Neural progenitor cell (in vitro differentiated cells): ENCODE measurements at regions not wholly inside any gene's neighbourhood (a gene's known extent, or its start where the extent isn't known, plus 50 kb on each side); places are given as distances from the start of the nearest gene placed in this dataset.

Experiments used
- DNase-seq: peaks from one replicate; pipeline ENCODE4 v3.0.0-alpha.2; 2016; ENCODE audit warnings: low spot score
- H2AFZ ChIP-seq: fragments of 200-600 bp; sonication (generic); replicated peaks from 2 replicates; pipeline ENCODE4 v1.6.1; 2016; ENCODE audit warnings: antibody characterized with exemption
- H3F3A ChIP-seq: fragments of 200-600 bp; sonication (generic); 2 replicates; pipeline ENCODE4 v1.6.1; 2016; ENCODE audit warnings: antibody characterized with exemption, low read depth
- H3K27ac ChIP-seq: fragments of 200-600 bp; sonication (generic); 2 replicates; pipeline ENCODE4 v1.5.1; 2016; ENCODE audit warnings: mild to moderate bottlenecking
- H3K27me3 ChIP-seq: fragments of 200-600 bp; sonication (generic); 2 replicates; pipeline ENCODE4 v1.6.1; 2016; ENCODE audit warnings: mild to moderate bottlenecking, moderate library complexity
- H3K36me3 ChIP-seq: fragments of 200-600 bp; sonication (generic); 2 replicates; pipeline ENCODE4 v1.5.1; 2016
- H3K4me1 ChIP-seq: fragments of 200-600 bp; sonication (generic); 2 replicates; pipeline ENCODE4 v1.6.1; 2016; ENCODE audit warnings: mixed run types
- H3K4me2 ChIP-seq: fragments of 200-600 bp; sonication (generic); 2 replicates; pipeline ENCODE4 v1.6.1; 2016
- H3K4me3 ChIP-seq: fragments of 200-600 bp; sonication (generic); 2 replicates; pipeline ENCODE4 v1.5.1; 2016
- H3K79me2 ChIP-seq: fragments of 200-600 bp; sonication (generic); 2 replicates; pipeline ENCODE4 v1.6.1; 2016; ENCODE audit warnings: low read depth
- H3K9ac ChIP-seq: fragments of 200-600 bp; sonication (generic); 2 replicates; pipeline ENCODE4 v1.6.1; 2016
- H3K9me3 ChIP-seq: fragments of 200-600 bp; sonication (generic); 2 replicates; pipeline ENCODE4 v1.5.1; 2016; ENCODE audit warnings: low read depth
- H4K20me1 ChIP-seq: fragments of 200-600 bp; sonication (generic); 2 replicates; pipeline ENCODE4 v1.6.1; 2016; ENCODE audit warnings: low read depth
- H3K27ac Mint-ChIP-seq: 3 replicates; pipeline ENCODE4 v1.8.0; 2021; ENCODE audit warnings: mixed read lengths
- H3K27me3 Mint-ChIP-seq: 2 replicates; pipeline ENCODE4 v1.8.0; 2022; ENCODE audit warnings: low read depth, mild to moderate bottlenecking, inconsistent platforms, moderate library complexity, mixed read lengths; ENCODE audit not compliant: insufficient read depth
- H3K36me3 Mint-ChIP-seq: 3 replicates; pipeline ENCODE4 v1.8.0; 2021; ENCODE audit warnings: mixed read lengths
- H3K4me1 Mint-ChIP-seq: 3 replicates; pipeline ENCODE4 v1.8.0; 2021; ENCODE audit warnings: mixed read lengths
- H3K4me3 Mint-ChIP-seq: 3 replicates; pipeline ENCODE4 v1.8.0; 2021; ENCODE audit warnings: mild to moderate bottlenecking, moderate library complexity, mixed read lengths
- H3K9me3 Mint-ChIP-seq: 3 replicates; pipeline ENCODE4 v1.8.0; 2020; ENCODE audit warnings: mixed read lengths
- CTCF ChIP-seq: fragments of 200-600 bp; sonication (generic); IDR thresholded peaks from 2 replicates; pipeline ENCODE4 v1.5.1; 2017; ENCODE audit warnings: antibody characterized with exemption, mild to moderate bottlenecking
- EZH2 ChIP-seq: fragments of 200-600 bp; sonication (generic); IDR thresholded peaks from 2 replicates; pipeline ENCODE4 v1.6.1; 2017; ENCODE audit warnings: antibody characterized with exemption, mild to moderate bottlenecking, moderate library complexity
- EZH2phosphoT487 ChIP-seq: fragments of 200-600 bp; sonication (generic); IDR thresholded peaks from 2 replicates; pipeline ENCODE4 v1.6.1; 2017; ENCODE audit warnings: antibody characterized with exemption

GRCh38 chr2:64205415-64205814 is 61.2 kb upstream of the PELI1 start:
- Histone ChIP-seq H3K9me3 (no peaks in the 10 kb centered on the region), H3K4me1 (peaks cover 11% of the 10 kb centered on the region), H3K9ac (no peak overlapping the region), H3K79me2 (no peaks in the 10 kb centered on the region), H4K20me1 (no peaks in the 10 kb centered on the region), H3K27me3 (no peaks in the 10 kb centered on the region), H3K36me3 (no peaks in the 10 kb centered on the region), H3K4me2 (no peak overlapping the region), H2AFZ (no peak overlapping the region), H3K4me3 (no peak overlapping the region), H3K27ac (no peak overlapping the region), H3F3A (no peaks in the 10 kb centered on the region)
- Mint-ChIP-seq H3K27ac (peak overlapping the region; percentile 54), H3K27me3 (no peaks in the 10 kb centered on the region), H3K36me3 (no peaks in the 10 kb centered on the region), H3K4me3 (no peak overlapping the region), H3K9me3 (no peaks in the 10 kb centered on the region), H3K4me1 (peaks cover 36% of the 10 kb centered on the region)
- DNase-seq = no peak
- no peak for TF ChIP-seq EZH2phosphoT487
- TF ChIP-seq EZH2 = no peak
- no peak for TF ChIP-seq CTCF

GRCh38 chr2:64207573-64207972 is 63.4 kb upstream of the PELI1 start:
- Histone ChIP-seq H4K20me1 (no peaks in the 10 kb centered on the region), H3K27me3 (no peaks in the 10 kb centered on the region), H3K36me3 (no peaks in the 10 kb centered on the region), H3K4me3 (no peak overlapping the region), H3F3A (no peaks in the 10 kb centered on the region), H3K4me1 (peaks cover 11% of the 10 kb centered on the region), H3K9ac (no peak overlapping the region), H2AFZ (no peak overlapping the region), H3K27ac (no peak overlapping the region), H3K4me2 (no peak overlapping the region), H3K9me3 (no peaks in the 10 kb centered on the region), H3K79me2 (no peaks in the 10 kb centered on the region)
- no peak overlapping the region for H3K4me3 Mint-ChIP-seq
- H3K9me3 Mint-ChIP-seq = no peaks in the 10 kb centered on the region
- no peak for DNase-seq
- peaks cover 29% of the 10 kb centered on the region for H3K4me1 Mint-ChIP-seq
- no peaks in the 10 kb centered on the region for H3K36me3 Mint-ChIP-seq
- H3K27me3 Mint-ChIP-seq = no peaks in the 10 kb centered on the region
- TF ChIP-seq EZH2phosphoT487 = no peak
- no peak for TF ChIP-seq EZH2
- TF ChIP-seq CTCF = no peak
- H3K27ac Mint-ChIP-seq = no peak overlapping the region

- Mint-ChIP-seq H3K4me1 (peaks cover 8% of the 10 kb centered on the region), H3K4me3 (no peak overlapping the region)
These were observed 66.6 kb upstream of the PELI1 start for GRCh38 chr2:64210816-64211215.

More at GRCh38 chr2:64210816-64211215, 66.6 kb upstream of the PELI1 start:
- Histone ChIP-seq H3K9me3 (no peaks in the 10 kb centered on the region), H3K79me2 (no peaks in the 10 kb centered on the region), H4K20me1 (no peaks in the 10 kb centered on the region), H3K27ac (no peak overlapping the region), H3K36me3 (no peaks in the 10 kb centered on the region), H3K4me1 (no peaks in the 10 kb centered on the region), H3K9ac (no peak overlapping the region), H3K4me3 (no peak overlapping the region), H2AFZ (no peak overlapping the region), H3K4me2 (no peak overlapping the region), H3K27me3 (no peaks in the 10 kb centered on the region), H3F3A (no peaks in the 10 kb centered on the region)
- Mint-ChIP-seq H3K9me3 (no peaks in the 10 kb centered on the region), H3K27me3 (no peaks in the 10 kb centered on the region), H3K27ac (no peak overlapping the region), H3K36me3 (no peaks in the 10 kb centered on the region)
- DNase-seq = no peak
- no peak for TF ChIP-seq CTCF
- TF ChIP-seq EZH2phosphoT487 = no peak
- no peak for TF ChIP-seq EZH2
